HEK293T (cell line): ENCODE measurements at regions not wholly inside any gene's neighbourhood (a gene's known extent, or its start where the extent isn't known, plus 50 kb on each side); places are given as distances from the start of the nearest gene placed in this dataset.

Experiments used
- BHLHE40 ChIP-seq: fragments of 450-650 bp; IDR thresholded peaks from 2 replicates; pipeline ENCODE4 v1.6.1; 2016; ENCODE audit warnings: mild to moderate bottlenecking, moderate library complexity, borderline replicate concordance
- ELF4 ChIP-seq: fragments of 450-650 bp; IDR thresholded peaks from 2 replicates; pipeline ENCODE4 v1.6.1; 2017; ENCODE audit warnings: antibody characterized with exemption
- FOXK2 ChIP-seq: fragments of 450-650 bp; IDR thresholded peaks from 2 replicates; pipeline ENCODE4 v1.6.1; 2016; ENCODE audit warnings: mild to moderate bottlenecking
- FOXM1 ChIP-seq: fragments of 450-650 bp; IDR thresholded peaks from 2 replicates; pipeline ENCODE4 v1.6.1; 2017; ENCODE audit warnings: mild to moderate bottlenecking, borderline replicate concordance
- NFRKB ChIP-seq: fragments of 450-650 bp; IDR thresholded peaks from 2 replicates; pipeline ENCODE4 v1.6.1; 2016; ENCODE audit warnings: mild to moderate bottlenecking, moderate library complexity
- SP1 ChIP-seq: fragments of 450-650 bp; IDR thresholded peaks from 2 replicates; pipeline ENCODE4 v1.6.1; 2017
- TARDBP ChIP-seq: fragments of 450-650 bp; IDR thresholded peaks from 2 replicates; pipeline ENCODE4 v1.6.1; 2016

GRCh38 chr4:114442856-114443255, 155.8 kb upstream of the UGT8 start:
- TF ChIP-seq BHLHE40: no peak
- TF ChIP-seq TARDBP: no peak
- no peak for TF ChIP-seq NFRKB
- TF ChIP-seq FOXK2: no peak
- no peak for TF ChIP-seq SP1
- TF ChIP-seq ELF4: no peak
- no peak for TF ChIP-seq FOXM1
